ENCODE measurements at regions not wholly inside any gene's neighbourhood (a gene's known extent, or its start where the extent isn't known, plus 50 kb on each side); places are given as distances from the start of the nearest gene placed in this dataset.

DNA sequence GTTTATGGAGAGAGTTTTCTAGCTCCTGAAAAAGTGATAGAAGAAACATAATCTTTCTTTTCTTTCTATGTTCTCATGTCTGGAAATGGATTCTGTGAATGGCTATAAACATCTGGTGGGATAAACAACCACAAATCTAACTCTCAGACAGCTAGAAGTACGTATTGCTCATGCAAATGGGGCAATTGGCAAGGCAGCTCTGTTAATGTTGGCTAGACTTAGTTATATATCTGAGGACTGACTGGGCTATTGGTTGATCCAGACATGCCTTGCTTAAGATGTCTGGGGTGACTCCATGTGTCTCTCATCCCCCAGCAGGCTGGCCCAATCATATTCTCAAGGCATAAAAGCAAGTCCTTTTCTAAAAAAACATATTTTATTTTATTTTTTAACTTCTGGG, 939.2 kb upstream of the NRXN1 start:
- H3K27ac ChIP-seq, result no peak overlapping the region
- in situ Hi-C loops (cut with MboI; ENCODE audit: low pct_ligation_motif_present in 1 of 4, low pct_unique_long_range_greater_than_20kb in 1 of 4, low sequenced_read_pairs in 3 of 4), result no loop called here
- no peaks in the 10 kb centered on the region for H3K9me3 ChIP-seq
- no peaks in the 10 kb centered on the region for H3K27me3 ChIP-seq
- no peaks in the 10 kb centered on the region for H3K4me1 ChIP-seq
- intact Hi-C loops (cut with DNase I; ENCODE audit: low total_unique reads), result no loop called here
- H3K4me3 ChIP-seq, result no peak overlapping the region
- 14 to 41% methylated on average over 1 of the region's 1 CpG for WGBS, 2 donors (ENCODE audit: low coverage in 1 of 2)
- no peak for DNase-seq
- TF ChIP-seq EP300 (IDR thresholded peaks at IDR 0.05; ENCODE audit: low read depth) (no peak), POLR2AphosphoS5 (IDR thresholded peaks at IDR 0.05) (no peak), POLR2A (IDR thresholded peaks at IDR 0.05) (no peak)
- TF ChIP-seq, protein P1, sequence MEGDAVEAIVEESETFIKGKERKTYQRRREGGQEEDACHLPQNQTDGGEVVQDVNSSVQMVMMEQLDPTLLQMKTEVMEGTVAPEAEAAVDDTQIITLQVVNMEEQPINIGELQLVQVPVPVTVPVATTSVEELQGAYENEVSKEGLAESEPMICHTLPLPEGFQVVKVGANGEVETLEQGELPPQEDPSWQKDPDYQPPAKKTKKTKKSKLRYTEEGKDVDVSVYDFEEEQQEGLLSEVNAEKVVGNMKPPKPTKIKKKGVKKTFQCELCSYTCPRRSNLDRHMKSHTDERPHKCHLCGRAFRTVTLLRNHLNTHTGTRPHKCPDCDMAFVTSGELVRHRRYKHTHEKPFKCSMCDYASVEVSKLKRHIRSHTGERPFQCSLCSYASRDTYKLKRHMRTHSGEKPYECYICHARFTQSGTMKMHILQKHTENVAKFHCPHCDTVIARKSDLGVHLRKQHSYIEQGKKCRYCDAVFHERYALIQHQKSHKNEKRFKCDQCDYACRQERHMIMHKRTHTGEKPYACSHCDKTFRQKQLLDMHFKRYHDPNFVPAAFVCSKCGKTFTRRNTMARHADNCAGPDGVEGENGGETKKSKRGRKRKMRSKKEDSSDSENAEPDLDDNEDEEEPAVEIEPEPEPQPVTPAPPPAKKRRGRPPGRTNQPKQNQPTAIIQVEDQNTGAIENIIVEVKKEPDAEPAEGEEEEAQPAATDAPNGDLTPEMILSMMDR (IDR thresholded peaks at IDR 0.05), result no peak
- no peaks in the 10 kb centered on the region for H3K36me3 ChIP-seq

DNA sequence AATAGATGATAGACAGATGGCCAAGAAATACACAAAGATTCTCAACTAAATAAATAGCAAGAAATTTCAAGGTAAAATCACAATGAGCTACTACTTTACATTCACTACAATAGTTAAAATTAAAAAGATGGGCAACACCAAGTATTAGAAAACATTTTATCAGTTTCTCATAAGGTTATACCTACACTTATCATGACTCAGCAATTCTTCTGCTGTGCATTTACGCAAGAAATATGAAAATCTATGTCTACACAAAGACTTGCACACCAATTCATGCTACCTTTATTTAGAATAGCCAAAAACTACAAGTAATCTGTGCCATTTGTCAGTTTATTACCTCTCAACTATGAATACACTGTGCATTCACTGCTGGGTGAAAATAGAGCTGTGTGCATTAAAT, 937.4 kb upstream of the NRXN1 start:
- in situ Hi-C loops (cut with MboI; ENCODE audit: low pct_ligation_motif_present in 1 of 4, low pct_unique_long_range_greater_than_20kb in 1 of 4, low sequenced_read_pairs in 3 of 4) (no loop called here), intact Hi-C loops (cut with DNase I; ENCODE audit: low total_unique reads) (no loop called here)
- 25 to 66% methylated on average over 1 of the region's 1 CpG for WGBS, 2 donors (ENCODE audit: low coverage in 1 of 2)

DNA sequence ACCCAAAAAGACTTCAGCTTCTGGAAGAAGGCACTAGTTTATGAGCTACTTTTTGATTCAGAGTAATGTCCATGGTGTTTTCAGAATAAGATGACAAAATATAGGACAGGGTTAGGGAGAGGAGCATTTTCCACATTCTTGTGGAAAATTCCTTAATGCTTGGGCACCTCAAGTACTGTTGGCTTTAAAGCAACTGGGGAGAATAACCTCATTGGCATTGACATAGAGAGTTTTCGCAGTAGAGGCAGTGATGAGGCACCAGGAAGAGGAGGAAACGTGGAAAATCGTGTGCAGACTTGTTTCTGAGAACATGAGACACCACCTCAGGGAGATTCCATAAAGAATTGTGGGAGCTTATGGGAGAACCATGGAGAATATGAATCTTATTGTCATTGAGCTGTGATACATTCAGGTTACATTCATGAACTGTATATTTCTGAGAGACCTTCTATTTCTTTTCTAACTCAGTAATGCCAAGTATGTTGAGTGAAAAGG, 929.0 kb upstream of the NRXN1 start:
- 33 to 84% methylated on average over 3 of the region's 3 CpGs for WGBS, 2 donors (ENCODE audit: low coverage in 1 of 2)
- Histone ChIP-seq H3K36me3 (no peaks in the 10 kb centered on the region), H3K4me3 (no peak overlapping the region), H3K4me1 (no peaks in the 10 kb centered on the region), H3K27me3 (no peaks in the 10 kb centered on the region), H3K27ac (no peak overlapping the region), H3K9me3 (no peaks in the 10 kb centered on the region)
- in situ Hi-C loops (cut with MboI; ENCODE audit: low pct_ligation_motif_present in 1 of 4, low pct_unique_long_range_greater_than_20kb in 1 of 4, low sequenced_read_pairs in 3 of 4), result no loop called here
- TF ChIP-seq POLR2AphosphoS5 (IDR thresholded peaks at IDR 0.05) (no peak), POLR2A (IDR thresholded peaks at IDR 0.05) (no peak), EP300 (IDR thresholded peaks at IDR 0.05; ENCODE audit: low read depth) (no peak)
- TF ChIP-seq, protein P1 (IDR thresholded peaks at IDR 0.05), result no peak
- DNase-seq, result no peak
- intact Hi-C loops (cut with DNase I; ENCODE audit: low total_unique reads), result no loop called here

More for the DNA sequence above, 937.4 kb upstream of the NRXN1 start:
- no peaks in the 10 kb centered on the region for H3K27me3 ChIP-seq
- no peak for DNase-seq
- H3K4me3 ChIP-seq, result no peak overlapping the region
- TF ChIP-seq POLR2A (IDR thresholded peaks at IDR 0.05), result no peak
- H3K4me1 ChIP-seq, result no peaks in the 10 kb centered on the region
- no peaks in the 10 kb centered on the region for H3K36me3 ChIP-seq
- H3K27ac ChIP-seq, result no peak overlapping the region
- H3K9me3 ChIP-seq, result no peaks in the 10 kb centered on the region

DNA sequence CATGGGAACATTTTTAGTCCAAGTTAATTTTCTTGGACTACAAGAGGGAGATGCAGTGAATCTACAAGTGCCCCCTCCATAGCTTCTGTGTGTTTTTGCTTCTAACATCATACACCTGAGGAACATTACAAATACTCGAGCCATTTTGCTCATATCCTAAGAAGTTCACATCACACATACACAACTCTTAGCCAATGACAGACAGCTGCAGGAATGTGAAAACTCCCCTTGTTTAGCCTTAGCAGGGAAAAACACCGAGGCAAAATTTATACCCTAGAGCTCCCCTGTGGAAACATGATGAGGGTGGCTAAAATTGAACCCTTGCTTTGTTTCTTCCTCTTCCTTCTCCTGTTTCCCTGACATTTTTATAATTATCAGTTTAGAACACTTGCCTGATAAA, 928.3 kb upstream of the NRXN1 start:
- no peak for TF ChIP-seq POLR2AphosphoS5 (IDR thresholded peaks at IDR 0.05)
- no peak for TF ChIP-seq EP300 (IDR thresholded peaks at IDR 0.05; ENCODE audit: low read depth)
- TF ChIP-seq, protein P1 (IDR thresholded peaks at IDR 0.05), result no peak
- no peak for TF ChIP-seq POLR2A (IDR thresholded peaks at IDR 0.05)
- no peaks in the 10 kb centered on the region for H3K36me3 ChIP-seq
- H3K9me3 ChIP-seq, result no peaks in the 10 kb centered on the region
- no peak overlapping the region for H3K27ac ChIP-seq
- in situ Hi-C loops (cut with MboI; ENCODE audit: low pct_ligation_motif_present in 1 of 4, low pct_unique_long_range_greater_than_20kb in 1 of 4, low sequenced_read_pairs in 3 of 4), result no loop called here
- no peaks in the 10 kb centered on the region for H3K27me3 ChIP-seq
- no peaks in the 10 kb centered on the region for H3K4me1 ChIP-seq
- H3K4me3 ChIP-seq, result no peak overlapping the region
- 69 to 77% methylated on average over 2 of the region's 2 CpGs for WGBS, 2 donors (ENCODE audit: low coverage in 1 of 2)
- intact Hi-C loops (cut with DNase I; ENCODE audit: low total_unique reads), result no loop called here
- no peak for DNase-seq

DNA sequence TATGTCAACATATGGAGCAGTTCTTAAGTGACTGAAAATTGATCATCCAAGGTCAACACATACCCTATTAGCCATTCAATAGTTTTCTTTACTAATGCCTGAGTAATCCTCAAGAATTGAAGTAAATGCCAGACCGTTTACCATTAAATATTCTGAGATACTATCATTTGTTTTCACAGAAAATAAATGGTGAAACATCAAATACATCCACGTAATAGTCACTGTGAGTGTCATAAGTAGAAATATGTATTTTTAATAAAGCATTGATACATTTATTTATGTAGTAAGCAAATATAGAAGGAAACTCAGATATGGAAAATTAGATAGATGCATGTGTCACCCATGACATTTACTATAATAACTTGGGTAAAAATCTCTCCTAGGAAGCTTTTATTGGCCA, 927.8 kb upstream of the NRXN1 start:
- no peaks in the 10 kb centered on the region for H3K4me1 ChIP-seq
- H3K27ac ChIP-seq, result no peak overlapping the region
- 58 to 65% methylated on average over 2 of the region's 2 CpGs for WGBS, 2 donors (ENCODE audit: low coverage in 1 of 2)
- H3K36me3 ChIP-seq, result no peaks in the 10 kb centered on the region
- no peaks in the 10 kb centered on the region for H3K27me3 ChIP-seq
- intact Hi-C loops (cut with DNase I; ENCODE audit: low total_unique reads) (no loop called here), in situ Hi-C loops (cut with MboI; ENCODE audit: low pct_ligation_motif_present in 1 of 4, low pct_unique_long_range_greater_than_20kb in 1 of 4, low sequenced_read_pairs in 3 of 4) (no loop called here)
- no peaks in the 10 kb centered on the region for H3K9me3 ChIP-seq
- no peak for DNase-seq
- H3K4me3 ChIP-seq, result no peak overlapping the region
- TF ChIP-seq POLR2AphosphoS5 (IDR thresholded peaks at IDR 0.05) (no peak), POLR2A (IDR thresholded peaks at IDR 0.05) (no peak), EP300 (IDR thresholded peaks at IDR 0.05; ENCODE audit: low read depth) (no peak)
- TF ChIP-seq, protein P1 (IDR thresholded peaks at IDR 0.05), result no peak

All from transverse colon (tissue), 4 donors.